ENCODE measurements at regions not wholly inside any gene's neighbourhood (a gene's known extent, or its start where the extent isn't known, plus 50 kb on each side); places are given as distances from the start of the nearest gene placed in this dataset.

GRCh38 chr16:85389679-85390470 lies 223.2 kb upstream of the GSE1 start:
- intact Hi-C loops (cut with micrococcal nuclease; ENCODE audit: unreplicated experiment) = loop anchor here (10.0 kb wide), 2 partner anchors 85 to 275 kb away; partner anchors contain the start of gene CIBAR2
- no peak for DNase-seq
- no peaks in the 10 kb centered on the region for H3K9me3 ChIP-seq (ENCODE audit: insufficient read depth, low read depth)
- peaks cover 14% of the 10 kb centered on the region; the same call in 1 of the 2 replicates for H3F3A ChIP-seq (ENCODE audit: insufficient read depth, low read depth)
- ChIA-PET CTCF (no interaction called here), POLR2A (ENCODE audit: unreplicated experiment) (interaction anchor here (0.6 kb wide), 1 partner anchor 330 kb away, joined by 3 read pairs; no protein-coding TSS in a partner anchor)
- no peak overlapping the region for H3K4me3 ChIP-seq
- peaks cover 17% of the 10 kb centered on the region for H3K4me1 ChIP-seq (replicated peaks; ENCODE audit: insufficient read depth)
- H4K20me1 ChIP-seq (ENCODE audit: insufficient read depth) = 0 out of 2 replicates have a peak, but pooled peaks cover 4% of the 10 kb centered on the region
- no peaks in the 10 kb centered on the region for H3K79me2 ChIP-seq (ENCODE audit: low read depth)
- H3K27me3 ChIP-seq (ENCODE audit: insufficient read depth, low read depth) = no peaks in the 10 kb centered on the region
- TF ChIP-seq EZH2 (IDR thresholded peaks at IDR 0.05; ENCODE audit: low read depth) (no peak), CTCF (conservative IDR thresholded peaks at IDR 0.05) (no peak)
- no peak overlapping the region for H2AFZ ChIP-seq
- H3K27ac ChIP-seq = no peak overlapping the region
- H3K36me3 ChIP-seq (ENCODE audit: low read depth) = no peaks in the 10 kb centered on the region
- BruUV-seq (replicated peaks) = no TSS peak
- peak overlapping the region; percentile 56 for H3K4me2 ChIP-seq
- H3K9me2 ChIP-seq (ENCODE audit: insufficient read depth) = no peaks in the 10 kb centered on the region

GRCh38 chr16:85390511-85391174 lies 222.5 kb upstream of the GSE1 start:
- no peaks in the 10 kb centered on the region for H3K36me3 ChIP-seq (ENCODE audit: low read depth)
- TF ChIP-seq EZH2 (IDR thresholded peaks at IDR 0.05; ENCODE audit: low read depth) = no peak
- no peak for TF ChIP-seq CTCF (conservative IDR thresholded peaks at IDR 0.05)
- no peaks in the 10 kb centered on the region for H3K9me3 ChIP-seq (ENCODE audit: insufficient read depth, low read depth)
- no peak overlapping the region for H3K4me3 ChIP-seq
- BruUV-seq (replicated peaks) = no TSS peak
- 0 out of 2 replicates have a peak, but pooled peaks cover 4% of the 10 kb centered on the region for H4K20me1 ChIP-seq (ENCODE audit: insufficient read depth)
- DNase-seq = peak; percentile 83 to 85
- POLR2A ChIA-PET (ENCODE audit: unreplicated experiment) = interaction anchor here (0.6 kb wide), 2 partner anchors 81 to 330 kb away, joined by 3 read pairs; no protein-coding TSS in a partner anchor
- peak overlapping the region; percentile 56 for H3K4me2 ChIP-seq
- intact Hi-C loops (cut with micrococcal nuclease; ENCODE audit: unreplicated experiment) = loop anchor here (10.0 kb wide), 2 partner anchors 86 to 276 kb away; partner anchors contain the start of gene CIBAR2
- no peak overlapping the region for H3K27ac ChIP-seq
- H3F3A ChIP-seq (ENCODE audit: insufficient read depth, low read depth) = peaks cover 19% of the 10 kb centered on the region; the same call in 1 of the 2 replicates
- CTCF ChIA-PET = interaction anchor here (0.5 to 0.6 kb wide), 2 partner anchors 155 to 166 kb away, joined by 6 to 7 read pairs; no protein-coding TSS in a partner anchor
- no peaks in the 10 kb centered on the region for H3K27me3 ChIP-seq (ENCODE audit: insufficient read depth, low read depth)
- peaks cover 21% of the 10 kb centered on the region for H3K4me1 ChIP-seq (replicated peaks; ENCODE audit: insufficient read depth)
- no peaks in the 10 kb centered on the region for H3K9me2 ChIP-seq (ENCODE audit: insufficient read depth)
- H2AFZ ChIP-seq = no peak overlapping the region
- H3K79me2 ChIP-seq (ENCODE audit: low read depth) = no peaks in the 10 kb centered on the region

- BruUV-seq (replicated peaks) = no TSS peak
- H3K79me2 ChIP-seq (ENCODE audit: low read depth) = no peaks in the 10 kb centered on the region
- ChIA-PET CTCF (interaction anchor here (0.5 to 0.6 kb wide), 2 partner anchors 154 to 165 kb away, joined by 6 to 7 read pairs; no protein-coding TSS in a partner anchor), POLR2A (ENCODE audit: unreplicated experiment) (interaction anchor here (0.6 kb wide), 1 partner anchor 81 kb away, joined by 3 read pairs; no protein-coding TSS in a partner anchor)
- H3K4me1 ChIP-seq (replicated peaks; ENCODE audit: insufficient read depth) = peaks cover 26% of the 10 kb centered on the region
- intact Hi-C loops (cut with micrococcal nuclease; ENCODE audit: unreplicated experiment) = loop anchor here (10.0 kb wide), 2 partner anchors 86 to 276 kb away; partner anchors contain the start of gene CIBAR2
- no peak overlapping the region for H3K27ac ChIP-seq
- no peaks in the 10 kb centered on the region for H3K9me3 ChIP-seq (ENCODE audit: insufficient read depth, low read depth)
- no peaks in the 10 kb centered on the region for H3K9me2 ChIP-seq (ENCODE audit: insufficient read depth)
- H2AFZ ChIP-seq = no peak overlapping the region
- TF ChIP-seq EZH2 (IDR thresholded peaks at IDR 0.05; ENCODE audit: low read depth) (no peak), CTCF (conservative IDR thresholded peaks at IDR 0.05) (no peak)
- no peaks in the 10 kb centered on the region for H3K27me3 ChIP-seq (ENCODE audit: insufficient read depth, low read depth)
- DNase-seq = no peak
- no peaks in the 10 kb centered on the region for H3K36me3 ChIP-seq (ENCODE audit: low read depth)
- H3K4me3 ChIP-seq = no peak overlapping the region
- 0 out of 2 replicates have a peak, but pooled peaks cover 4% of the 10 kb centered on the region for H4K20me1 ChIP-seq (ENCODE audit: insufficient read depth)
- H3K4me2 ChIP-seq = peak overlapping the region; percentile 18
- peaks cover 24% of the 10 kb centered on the region; the same call in 1 of the 2 replicates for H3F3A ChIP-seq (ENCODE audit: insufficient read depth, low read depth)
These were observed 221.9 kb upstream of the GSE1 start for GRCh38 chr16:85391175-85391707.

All from PC-9 (cell line).